ENCODE measurements at regions not wholly inside any gene's neighbourhood (a gene's known extent, or its start where the extent isn't known, plus 50 kb on each side); places are given as distances from the start of the nearest gene placed in this dataset.

- no peak for DNase-seq
Observed at GRCh38 chr3:5071061-5071460, 51.0 kb upstream of the ARL8B start.

- no peak for DNase-seq
Observed at GRCh38 chr3:5072100-5072816, 49.8 kb upstream of the ARL8B start.
